22Rv1 (cell line): ENCODE measurements at regions not wholly inside any gene's neighbourhood (a gene's known extent, or its start where the extent isn't known, plus 50 kb on each side); places are given as distances from the start of the nearest gene placed in this dataset.

Source experiments
- H3K27ac ChIP-seq: fragments of 450-650 bp; 2 replicates; pipeline ENCODE4 v1.5.1; 2017
- CTCF ChIP-seq: fragments of 450-650 bp; IDR thresholded peaks from 2 replicates; pipeline ENCODE4 v1.5.1; 2017; ENCODE audit warnings: mild to moderate bottlenecking
- ZFX ChIP-seq: fragments of 450-650 bp; IDR thresholded peaks from 2 replicates; pipeline ENCODE4 v1.6.1; 2017; ENCODE audit warnings: antibody characterized with exemption, borderline replicate concordance

GRCh38 chr2:38224821-38225437 is 149.0 kb upstream of the CYP1B1 start:
- no peak overlapping the region for H3K27ac ChIP-seq
- TF ChIP-seq ZFX (no peak), CTCF (no peak)

- H3K27ac ChIP-seq = no peak overlapping the region
- TF ChIP-seq ZFX (no peak), CTCF (no peak)
Measured at GRCh38 chr2:38224181-38224580, 148.2 kb upstream of the CYP1B1 start.

- H3K27ac ChIP-seq = no peak overlapping the region
- TF ChIP-seq ZFX = no peak
- no peak for TF ChIP-seq CTCF
Measured at GRCh38 chr2:38223256-38223655, 147.3 kb upstream of the CYP1B1 start.

- TF ChIP-seq CTCF (no peak), ZFX (no peak)
- no peak overlapping the region for H3K27ac ChIP-seq
Measured at GRCh38 chr2:38220164-38220563, 144.2 kb upstream of the CYP1B1 start.

- no peak overlapping the region for H3K27ac ChIP-seq
- TF ChIP-seq ZFX (no peak), CTCF (no peak)
Measured at GRCh38 chr2:38218995-38219394, 143.0 kb upstream of the CYP1B1 start.

GRCh38 chr2:38218591-38218991 is 142.6 kb upstream of the CYP1B1 start:
- no peak overlapping the region for H3K27ac ChIP-seq
- no peak for TF ChIP-seq CTCF
- TF ChIP-seq ZFX = no peak

- no peak for TF ChIP-seq ZFX
- TF ChIP-seq CTCF = no peak
- no peak overlapping the region for H3K27ac ChIP-seq
Measured at GRCh38 chr2:38217401-38218188, 141.6 kb upstream of the CYP1B1 start.
